HepG2 (cell line): ENCODE measurements at regions not wholly inside any gene's neighbourhood (a gene's known extent, or its start where the extent isn't known, plus 50 kb on each side); places are given as distances from the start of the nearest gene placed in this dataset.

ENCODE experiments used
- ATAC-seq: fragments of 200-7000 bp; cut with Tn5 transposase; 3 replicates; pipeline ENCODE4 v1.9.1; 2020; ENCODE audit warnings: mild to moderate bottlenecking, moderate library complexity
- BruUV-seq: library from RNA; stranded (reverse); fragments of 400-500 nt; replicated peaks from 2 replicates; lab custom pipeline; 2021; lab: Mats Ljungman, UMichigan
- CTCF ChIA-PET: fragments of 300-600 bp; formaldehyde crosslinking; extraction: SDS; loops from one replicate; lab custom pipeline; 2021; ENCODE audit warnings: low total read pairs, inconsistent platforms, low intra/inter-chr PET ratio; lab: Yijun Ruan, JAX
- POLR2A ChIA-PET: fragments of 350-600 bp; sonication (Branson Sonifier 250); formaldehyde crosslinking; loops from one replicate; lab custom pipeline; 2020; ENCODE audit warnings: antibody characterized with exemption, inconsistent platforms; lab: Yijun Ruan, JAX
- DNase-seq: peaks from one replicate; pipeline ENCODE4 v3.0.0-alpha.2; 2015; ENCODE audit warnings: low spot score
- FAIRE-seq: peaks from 3 replicates; lab custom pipeline; 2011; peaks lifted over from hg19 to GRCh38; lab: Jason Lieb, UNC
- H2AFZ ChIP-seq: one replicate; pipeline ENCODE4 v1.6.1; 2011; ENCODE audit warnings: low read length, inconsistent platforms
- H3K27ac ChIP-seq: fragments of 300-600 bp; 3 replicates; pipeline ENCODE4 v1.8.0; 2011; ENCODE audit warnings: mixed run types, mild to moderate bottlenecking, mixed read lengths, low read length, inconsistent platforms; ENCODE audit not compliant: insufficient read depth; ENCODE audit errors: extremely low read length
- H3K27me3 ChIP-seq, 2 experiments: fragments of 200-600 bp in 1 of 2; 2 replicates in 1 of 2; 3 replicates in 1 of 2; pipeline versions ENCODE4 v1.6.0 to v1.8.0; 2011; ENCODE audit warnings: low read length in 2 of 2, mild to moderate bottlenecking in 2 of 2, moderate library complexity in 2 of 2, inconsistent platforms in 1 of 2; ENCODE audit not compliant: insufficient read depth in 2 of 2, control insufficient read depth in 1 of 2
- H3K36me3 ChIP-seq, 2 experiments: fragments of 200-600 bp in 1 of 2; replicated peaks in 1 of 2; 2 replicates in 1 of 2; 3 replicates in 1 of 2; pipeline versions ENCODE4 v1.5.1 to v1.8.0; 2011; ENCODE audit warnings: low read length in 2 of 2, inconsistent platforms in 1 of 2; ENCODE audit not compliant: insufficient read depth in 2 of 2, control insufficient read depth in 1 of 2
- H3K4me1 ChIP-seq: 2 replicates; pipeline ENCODE4 v1.5.1; 2012; ENCODE audit warnings: low read length, inconsistent platforms; ENCODE audit not compliant: insufficient read depth
- H3K4me2 ChIP-seq: 2 replicates; pipeline ENCODE4 v1.6.0; 2011; ENCODE audit warnings: low read depth, low read length, inconsistent platforms
- H3K4me3 ChIP-seq, 3 experiments: fragments of 200-600 bp in 1 of 3; sonication (generic), shearing (Covaris generic) in 1 of 3; replicated peaks in 1 of 3; 2 replicates each; pipeline ENCODE4 v1.5.1; 2011 to 2016; ENCODE audit warnings: low read length in 3 of 3, inconsistent platforms in 2 of 3, low read depth in 2 of 3, mild to moderate bottlenecking in 2 of 3, control low read depth in 1 of 3, mixed read lengths in 1 of 3; ENCODE audit not compliant: insufficient read depth in 1 of 3
- H3K79me2 ChIP-seq: one replicate; pipeline ENCODE4 v1.6.1; 2011; ENCODE audit warnings: low read length, inconsistent platforms; ENCODE audit not compliant: insufficient read depth
- H3K9ac ChIP-seq: 2 replicates; pipeline ENCODE4 v1.6.0; 2011; ENCODE audit warnings: mild to moderate bottlenecking, low read depth, low read length, inconsistent platforms; ENCODE audit not compliant: insufficient read depth
- H3K9me3 ChIP-seq: 2 replicates; pipeline ENCODE4 v1.5.1; 2012; ENCODE audit warnings: mild to moderate bottlenecking, low read length
- H4K20me1 ChIP-seq: 2 replicates; pipeline ENCODE4 v1.6.0; 2011; ENCODE audit warnings: inconsistent platforms, mild to moderate bottlenecking, low read length, moderate library complexity; ENCODE audit not compliant: insufficient read depth
- DNMT1 ChIP-seq: sonication (generic); formaldehyde crosslinking; IDR thresholded peaks from 2 replicates; pipeline ENCODE4 v1.5.1; 2020; ENCODE audit warnings: mild to moderate bottlenecking, missing genetic modification reagents
- FOSL1 ChIP-seq: sonication (generic); formaldehyde crosslinking; IDR thresholded peaks from 2 replicates; pipeline ENCODE4 v1.9.0; 2021; ENCODE audit warnings: missing genetic modification reagents, borderline replicate concordance
- KAT7 ChIP-seq: IDR thresholded peaks from 2 replicates; pipeline ENCODE4 v1.6.1; 2018; ENCODE audit warnings: borderline replicate concordance, missing compliant biosample characterization
- SMYD3 ChIP-seq: sonication (generic); formaldehyde crosslinking; IDR thresholded peaks from 2 replicates; pipeline ENCODE4 v1.8.1; 2023; ENCODE audit warnings: mild to moderate bottlenecking, missing genetic modification reagents
- SNAPC4 ChIP-seq: sonication (generic); formaldehyde crosslinking; IDR thresholded peaks from 2 replicates; pipeline ENCODE4 v1.4.0; 2020; ENCODE audit warnings: mild to moderate bottlenecking, missing genetic modification reagents
- TEAD2 ChIP-seq: sonication (generic); formaldehyde crosslinking; IDR thresholded peaks from 2 replicates; pipeline ENCODE4 v1.9.0; 2021; ENCODE audit warnings: missing genetic modification reagents
- ZBTB42 ChIP-seq: sonication (generic); formaldehyde crosslinking; IDR thresholded peaks from 2 replicates; pipeline ENCODE4 v1.5.0; 2020; ENCODE audit warnings: mild to moderate bottlenecking, missing genetic modification reagents
- ZNF878 ChIP-seq: sonication (generic); formaldehyde crosslinking; IDR thresholded peaks from 2 replicates; pipeline ENCODE4 v1.8.1; 2023; ENCODE audit warnings: mild to moderate bottlenecking, missing genetic modification reagents, moderate library complexity
- WGBS: methylation state at CpG from one replicate; pipeline ENCODE4 v1.1.6; 2017; ENCODE audit warnings: low lambda C conversion rate; 5-methylcytosine and 5-hydroxymethylcytosine counted together
- in situ Hi-C: cut with HindIII; loops from 2 replicates; pipeline ENCODE4 v1.10.0; 2017; ENCODE audit warnings: low pct_unique_long_range_greater_than_20kb; ENCODE audit not compliant: extremely low pct_ligation_motif_present
- intact Hi-C: fragments of 100-400 bp; cut with micrococcal nuclease; formaldehyde crosslinking; loops from one replicate; pipeline ENCODE4 v1.10.0; 2022; ENCODE audit not compliant: unreplicated experiment
- TF ChIP-seq, protein P1 (sequence below): sonication (generic); formaldehyde crosslinking; IDR thresholded peaks from 2 replicates; pipeline ENCODE4 v1.8.1; 2023; ENCODE audit warnings: missing genetic modification reagents, mild to moderate bottlenecking, borderline replicate concordance

GRCh38 chr2:35857498-35857897 is 498.1 kb upstream of the CRIM1 start:
- Histone ChIP-seq H3K36me3 (no peaks in the 10 kb centered on the region), H3K4me1 (no peaks in the 10 kb centered on the region), H3K9me3 (no peaks in the 10 kb centered on the region), H2AFZ (no peak overlapping the region), H3K27ac (no peak overlapping the region), H4K20me1 (no peaks in the 10 kb centered on the region), H3K79me2 (no peaks in the 10 kb centered on the region), H3K4me2 (no peak overlapping the region), H3K27me3 (no peaks in the 10 kb centered on the region), H3K9ac (no peak overlapping the region), H3K4me3 (no peak overlapping the region)
- DNase-seq (no peak), FAIRE-seq (no peak), ATAC-seq (no peak)
- TF ChIP-seq KAT7 (CRISPR knock-in tag), result no peak
- TF ChIP-seq SNAPC4 (CRISPR knock-in tag), result no peak
- TF ChIP-seq ZBTB42 (CRISPR knock-in tag), result no peak
- TF ChIP-seq, protein P1, sequence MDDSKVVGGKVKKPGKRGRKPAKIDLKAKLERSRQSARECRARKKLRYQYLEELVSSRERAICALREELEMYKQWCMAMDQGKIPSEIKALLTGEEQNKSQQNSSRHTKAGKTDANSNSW (CRISPR knock-in tag), result no peak
- TF ChIP-seq SMYD3 (CRISPR knock-in tag), result no peak
- TF ChIP-seq TEAD2, result no peak
- TF ChIP-seq ZNF878 (CRISPR knock-in tag), result no peak
- no peak for TF ChIP-seq FOSL1
- TF ChIP-seq DNMT1, result no peak
- POLR2A ChIA-PET, result no interaction called here
- in situ Hi-C loops (no loop called here), intact Hi-C loops (no loop called here)
- BruUV-seq, result no TSS peak
- CTCF ChIA-PET, result no interaction called here
- 0% methylated on average over 3 of the region's 3 CpGs for WGBS
